OCI-LY1 (cell line): ENCODE measurements at regions not wholly inside any gene's neighbourhood (a gene's known extent, or its start where the extent isn't known, plus 50 kb on each side); places are given as distances from the start of the nearest gene placed in this dataset.
"Not testable (repeated sequence)": the region's sequence is repeated elsewhere in the genome, so short reads cannot be mapped to it uniquely, and the experiment has no call there.

Experiments
- CTCF ChIP-seq: fragments of 200-600 bp; sonication (generic), shearing (Covaris generic); IDR thresholded peaks from 2 replicates; pipeline ENCODE4 v1.5.1; 2017; ENCODE audit warnings: mild to moderate bottlenecking, antibody characterized with exemption, low read length, moderate library complexity, mixed read lengths
- EZH2 ChIP-seq: fragments of 200-600 bp; sonication (generic), shearing (Covaris generic); IDR thresholded peaks from 2 replicates; pipeline ENCODE4 v1.8.0; 2017; ENCODE audit warnings: borderline replicate concordance, mixed run types, mild to moderate bottlenecking, antibody characterized with exemption, low read length, moderate library complexity, mixed read lengths

DNA sequence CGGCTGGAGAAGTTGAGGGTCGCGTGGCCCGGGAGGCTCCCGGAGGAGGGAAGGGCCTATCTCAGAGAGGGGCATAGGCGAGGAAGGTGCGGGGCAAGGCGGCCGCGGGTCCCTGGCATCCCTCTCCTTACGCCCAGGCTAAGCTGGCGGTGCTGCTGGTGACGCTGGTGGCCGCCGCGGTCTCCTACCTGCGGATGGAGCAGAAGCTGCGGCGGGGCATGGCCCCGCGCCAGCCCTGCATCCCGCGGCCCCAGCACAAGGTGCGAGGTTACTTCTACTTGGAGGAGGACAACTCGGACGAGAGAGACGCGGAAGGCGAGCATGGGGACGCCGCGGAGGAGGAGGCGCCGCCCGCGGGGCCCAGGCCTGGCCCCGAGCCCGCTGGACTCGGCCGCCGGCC lies 91.9 kb upstream of the HMX1 start:
- TF ChIP-seq EZH2, CTCF: not testable (repeated sequence)
